ENCODE measurements at regions not wholly inside any gene's neighbourhood (a gene's known extent, or its start where the extent isn't known, plus 50 kb on each side); places are given as distances from the start of the nearest gene placed in this dataset.

DNA sequence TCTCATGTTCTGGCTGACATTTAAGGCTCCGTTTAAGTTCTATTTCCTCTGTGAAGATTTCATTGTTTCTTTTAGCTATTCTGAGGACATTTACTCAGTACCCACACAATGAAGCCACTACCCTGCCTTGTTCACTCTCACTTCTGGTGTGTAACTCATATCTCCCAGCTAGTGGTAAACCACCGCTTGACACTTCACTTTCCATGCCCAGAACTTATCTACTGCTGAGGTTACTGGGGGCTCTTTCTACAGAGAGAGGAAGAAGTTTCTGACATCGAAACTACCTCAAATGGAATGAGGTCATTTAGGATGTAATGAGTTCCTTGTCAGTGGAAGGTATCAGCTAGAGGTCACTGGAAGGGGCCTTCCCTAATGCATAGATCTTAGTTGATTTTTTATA lies 501.5 kb downstream of the DMAC1 start:
- Histone ChIP-seq H3K4ac (ENCODE audit: low read depth, low read length) (no peak overlapping the region), H3K14ac (ENCODE audit: low read length) (no peak overlapping the region), H3K4me2 (ENCODE audit: low read length) (no peak overlapping the region), H4K91ac (ENCODE audit: low read depth, low read length) (no peak overlapping the region), H2BK120ac (ENCODE audit: insufficient read depth, low read length, poor library complexity) (no peak overlapping the region), H2BK12ac (ENCODE audit: low read length) (no peak overlapping the region), H3K27ac (ENCODE audit: low read depth, low read length) (no peak overlapping the region), H2AFZ (ENCODE audit: insufficient read depth, low read length, poor library complexity) (no peak overlapping the region), H3K4me1 (ENCODE audit: control insufficient read depth in 1 of 2, insufficient read depth in 2 of 2, low read length in 2 of 2) (no peaks in the 10 kb centered on the region), H2BK5ac (ENCODE audit: low read depth, low read length, poor library complexity) (no peak overlapping the region), H3K79me2 (ENCODE audit: control insufficient read depth, insufficient read depth, low read length, poor library complexity) (no peaks in the 10 kb centered on the region), H3K9ac (ENCODE audit: low read length) (no peak overlapping the region), H3K36me3 (ENCODE audit: control insufficient read depth in 1 of 2, insufficient read depth in 2 of 2, low read length in 2 of 2) (no peaks in the 10 kb centered on the region), H3K79me1 (ENCODE audit: low read length) (no peaks in the 10 kb centered on the region), H4K12ac (ENCODE audit: low read depth, low read length) (no peak overlapping the region), H3K9me3 (ENCODE audit: insufficient read depth, low read depth, low read length) (no peaks in the 10 kb centered on the region), H3K18ac (ENCODE audit: low read length) (no peak overlapping the region), H2AK5ac (ENCODE audit: low read length) (no peak overlapping the region), H4K8ac (ENCODE audit: low read depth, low read length) (no peak overlapping the region), H3K4me3 (ENCODE audit: low read depth, low read length) (no peak overlapping the region), H3K27me3 (ENCODE audit: insufficient read depth, low read length) (no peaks in the 10 kb centered on the region), H3K23ac (ENCODE audit: low read length) (no peak overlapping the region)
- whole genome bisulfite sequencing (ENCODE audit: extremely low coverage, insufficient coverage, insufficient read length), result no CpG with 5 or more reads among the region's 3 CpGs
- no peak for DNase-seq

DNA sequence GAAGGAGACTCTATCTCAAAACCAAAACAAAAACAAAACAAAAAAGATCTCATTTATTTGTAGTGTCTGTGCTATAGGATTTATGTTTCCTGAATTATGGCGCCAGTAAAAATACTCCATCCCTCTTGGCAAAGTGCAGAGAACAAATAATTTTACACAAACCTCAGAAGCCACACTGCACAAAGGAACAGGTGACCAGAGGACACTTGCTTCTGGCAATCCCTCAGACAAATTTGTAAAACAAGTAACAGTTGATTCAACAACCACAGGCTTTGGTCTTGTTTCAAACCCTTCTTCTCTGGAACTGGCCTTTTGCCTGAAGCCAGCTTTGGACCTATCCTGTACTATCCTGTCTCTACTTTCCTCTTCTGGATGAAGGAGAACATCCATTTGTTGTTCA lies 502.1 kb downstream of the DMAC1 start:
- Histone ChIP-seq H4K12ac (ENCODE audit: low read depth, low read length) (no peak overlapping the region), H3K79me2 (ENCODE audit: control insufficient read depth, insufficient read depth, low read length, poor library complexity) (no peaks in the 10 kb centered on the region), H2AFZ (ENCODE audit: insufficient read depth, low read length, poor library complexity) (no peak overlapping the region), H2AK5ac (ENCODE audit: low read length) (no peak overlapping the region), H3K36me3 (ENCODE audit: control insufficient read depth in 1 of 2, insufficient read depth in 2 of 2, low read length in 2 of 2) (no peaks in the 10 kb centered on the region), H3K27ac (ENCODE audit: low read depth, low read length) (no peak overlapping the region), H3K4me2 (ENCODE audit: low read length) (no peak overlapping the region), H3K79me1 (ENCODE audit: low read length) (no peaks in the 10 kb centered on the region), H2BK5ac (ENCODE audit: low read depth, low read length, poor library complexity) (no peak overlapping the region), H3K23ac (ENCODE audit: low read length) (no peak overlapping the region), H2BK12ac (ENCODE audit: low read length) (no peak overlapping the region), H3K27me3 (ENCODE audit: insufficient read depth, low read length) (no peaks in the 10 kb centered on the region), H3K9me3 (ENCODE audit: insufficient read depth, low read depth, low read length) (no peaks in the 10 kb centered on the region), H4K91ac (ENCODE audit: low read depth, low read length) (no peak overlapping the region), H4K8ac (ENCODE audit: low read depth, low read length) (no peak overlapping the region), H3K4me3 (ENCODE audit: low read depth, low read length) (no peak overlapping the region), H3K4ac (ENCODE audit: low read depth, low read length) (no peak overlapping the region), H2BK120ac (ENCODE audit: insufficient read depth, low read length, poor library complexity) (no peak overlapping the region), H3K14ac (ENCODE audit: low read length) (no peak overlapping the region), H3K18ac (ENCODE audit: low read length) (no peak overlapping the region), H3K9ac (ENCODE audit: low read length) (no peak overlapping the region), H3K4me1 (ENCODE audit: control insufficient read depth in 1 of 2, insufficient read depth in 2 of 2, low read length in 2 of 2) (no peaks in the 10 kb centered on the region)
- WGBS (ENCODE audit: extremely low coverage, insufficient coverage, insufficient read length), result no CpG with 5 or more reads among the region's 1 CpG
- no peak for DNase-seq

GRCh38 chr9:7293091-7293490 lies 506.5 kb downstream of the DMAC1 start:
- no peak overlapping the region for H3K4me2 ChIP-seq (ENCODE audit: low read length)
- no peak overlapping the region for H3K4me3 ChIP-seq (ENCODE audit: low read depth, low read length)
- H3K9me3 ChIP-seq (ENCODE audit: insufficient read depth, low read depth, low read length), result no peaks in the 10 kb centered on the region
- H3K4me1 ChIP-seq (ENCODE audit: control insufficient read depth in 1 of 2, insufficient read depth in 2 of 2, low read length in 2 of 2), result no peaks in the 10 kb centered on the region
- no peak overlapping the region for H3K23ac ChIP-seq (ENCODE audit: low read length)
- H3K79me1 ChIP-seq (ENCODE audit: low read length), result no peaks in the 10 kb centered on the region
- H3K36me3 ChIP-seq (ENCODE audit: control insufficient read depth in 1 of 2, insufficient read depth in 2 of 2, low read length in 2 of 2), result no peaks in the 10 kb centered on the region
- H2BK5ac ChIP-seq (ENCODE audit: low read depth, low read length, poor library complexity), result no peak overlapping the region
- no peak for DNase-seq
- H4K8ac ChIP-seq (ENCODE audit: low read depth, low read length), result no peak overlapping the region
- H3K14ac ChIP-seq (ENCODE audit: low read length), result no peak overlapping the region
- no peak overlapping the region for H3K27ac ChIP-seq (ENCODE audit: low read depth, low read length)
- H3K18ac ChIP-seq (ENCODE audit: low read length), result no peak overlapping the region
- no peak overlapping the region for H3K4ac ChIP-seq (ENCODE audit: low read depth, low read length)
- no peak overlapping the region for H2AFZ ChIP-seq (ENCODE audit: insufficient read depth, low read length, poor library complexity)
- H2BK120ac ChIP-seq (ENCODE audit: insufficient read depth, low read length, poor library complexity), result no peak overlapping the region
- H2BK12ac ChIP-seq (ENCODE audit: low read length), result no peak overlapping the region
- H4K12ac ChIP-seq (ENCODE audit: low read depth, low read length), result no peak overlapping the region
- no peak overlapping the region for H3K9ac ChIP-seq (ENCODE audit: low read length)
- H2AK5ac ChIP-seq (ENCODE audit: low read length), result no peak overlapping the region
- no CpG with 5 or more reads among the region's 1 CpG for WGBS (ENCODE audit: extremely low coverage, insufficient coverage, insufficient read length)
- no peak overlapping the region for H4K91ac ChIP-seq (ENCODE audit: low read depth, low read length)
- H3K27me3 ChIP-seq (ENCODE audit: insufficient read depth, low read length), result no peaks in the 10 kb centered on the region
- no peaks in the 10 kb centered on the region for H3K79me2 ChIP-seq (ENCODE audit: control insufficient read depth, insufficient read depth, low read length, poor library complexity)

- no peak overlapping the region for H3K27ac ChIP-seq (ENCODE audit: low read depth, low read length)
- DNase-seq, result no peak
- H3K4me3 ChIP-seq (ENCODE audit: low read depth, low read length), result no peak overlapping the region
- no CpG with 5 or more reads among the region's 1 CpG for WGBS (ENCODE audit: extremely low coverage, insufficient coverage, insufficient read length)
- no peak overlapping the region for H3K14ac ChIP-seq (ENCODE audit: low read length)
- H2BK120ac ChIP-seq (ENCODE audit: insufficient read depth, low read length, poor library complexity), result no peak overlapping the region
- no peak overlapping the region for H2BK5ac ChIP-seq (ENCODE audit: low read depth, low read length, poor library complexity)
- no peak overlapping the region for H2AFZ ChIP-seq (ENCODE audit: insufficient read depth, low read length, poor library complexity)
- no peak overlapping the region for H3K18ac ChIP-seq (ENCODE audit: low read length)
- H3K4ac ChIP-seq (ENCODE audit: low read depth, low read length), result no peak overlapping the region
- H2AK5ac ChIP-seq (ENCODE audit: low read length), result no peak overlapping the region
- H3K27me3 ChIP-seq (ENCODE audit: insufficient read depth, low read length), result no peaks in the 10 kb centered on the region
- no peaks in the 10 kb centered on the region for H3K79me1 ChIP-seq (ENCODE audit: low read length)
- H3K9ac ChIP-seq (ENCODE audit: low read length), result no peak overlapping the region
- H3K79me2 ChIP-seq (ENCODE audit: control insufficient read depth, insufficient read depth, low read length, poor library complexity), result no peaks in the 10 kb centered on the region
- H4K91ac ChIP-seq (ENCODE audit: low read depth, low read length), result no peak overlapping the region
- no peak overlapping the region for H4K8ac ChIP-seq (ENCODE audit: low read depth, low read length)
- H3K4me2 ChIP-seq (ENCODE audit: low read length), result no peak overlapping the region
- H3K23ac ChIP-seq (ENCODE audit: low read length), result no peak overlapping the region
- H3K4me1 ChIP-seq (ENCODE audit: control insufficient read depth in 1 of 2, insufficient read depth in 2 of 2, low read length in 2 of 2), result no peaks in the 10 kb centered on the region
- H3K9me3 ChIP-seq (ENCODE audit: insufficient read depth, low read depth, low read length), result no peaks in the 10 kb centered on the region
- no peaks in the 10 kb centered on the region for H3K36me3 ChIP-seq (ENCODE audit: control insufficient read depth in 1 of 2, insufficient read depth in 2 of 2, low read length in 2 of 2)
- H2BK12ac ChIP-seq (ENCODE audit: low read length), result no peak overlapping the region
- H4K12ac ChIP-seq (ENCODE audit: low read depth, low read length), result no peak overlapping the region
Observed at GRCh38 chr9:7289773-7290172, 509.8 kb downstream of the DMAC1 start.

DNA sequence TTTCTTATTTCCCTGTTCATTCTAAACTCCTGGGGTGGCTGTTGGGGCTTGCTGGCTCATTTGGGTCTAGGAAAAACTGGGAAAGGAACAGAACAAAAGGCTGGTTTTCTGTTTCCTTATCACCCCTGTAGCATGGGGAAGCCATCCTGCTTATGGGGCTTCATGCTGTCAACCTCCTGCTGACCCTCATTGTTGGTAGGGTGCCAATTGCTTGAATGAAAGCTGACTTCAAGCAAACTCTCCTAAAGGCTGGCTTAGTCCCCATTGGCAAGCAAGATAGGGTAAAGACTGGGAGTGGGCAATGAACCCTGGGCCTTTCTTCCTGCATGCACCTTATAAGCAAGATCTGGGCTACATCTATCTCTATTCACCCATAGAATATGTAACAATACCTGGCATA lies 511.6 kb downstream of the DMAC1 start:
- Histone ChIP-seq H4K12ac (ENCODE audit: low read depth, low read length) (no peak overlapping the region), H3K36me3 (ENCODE audit: control insufficient read depth in 1 of 2, insufficient read depth in 2 of 2, low read length in 2 of 2) (no peaks in the 10 kb centered on the region), H2AFZ (ENCODE audit: insufficient read depth, low read length, poor library complexity) (no peak overlapping the region), H3K14ac (ENCODE audit: low read length) (no peak overlapping the region), H3K4me2 (ENCODE audit: low read length) (no peak overlapping the region), H3K9ac (ENCODE audit: low read length) (no peak overlapping the region), H3K79me2 (ENCODE audit: control insufficient read depth, insufficient read depth, low read length, poor library complexity) (no peaks in the 10 kb centered on the region), H3K4ac (ENCODE audit: low read depth, low read length) (no peak overlapping the region), H3K79me1 (ENCODE audit: low read length) (no peaks in the 10 kb centered on the region), H3K27ac (ENCODE audit: low read depth, low read length) (no peak overlapping the region), H2BK12ac (ENCODE audit: low read length) (no peak overlapping the region), H3K27me3 (ENCODE audit: insufficient read depth, low read length) (no peaks in the 10 kb centered on the region), H3K23ac (ENCODE audit: low read length) (no peak overlapping the region), H4K8ac (ENCODE audit: low read depth, low read length) (no peak overlapping the region), H3K4me3 (ENCODE audit: low read depth, low read length) (no peak overlapping the region), H3K9me3 (ENCODE audit: insufficient read depth, low read depth, low read length) (no peaks in the 10 kb centered on the region), H4K91ac (ENCODE audit: low read depth, low read length) (no peak overlapping the region), H2AK5ac (ENCODE audit: low read length) (no peak overlapping the region), H3K4me1 (ENCODE audit: control insufficient read depth in 1 of 2, insufficient read depth in 2 of 2, low read length in 2 of 2) (no peaks in the 10 kb centered on the region), H2BK5ac (ENCODE audit: low read depth, low read length, poor library complexity) (no peak overlapping the region), H3K18ac (ENCODE audit: low read length) (no peak overlapping the region), H2BK120ac (ENCODE audit: insufficient read depth, low read length, poor library complexity) (no peak overlapping the region)
- DNase-seq, result no peak

Measured in trophoblast cell (in vitro differentiated cells and primary cell).